ENCODE measurements at regions not wholly inside any gene's neighbourhood (a gene's known extent, or its start where the extent isn't known, plus 50 kb on each side); places are given as distances from the start of the nearest gene placed in this dataset.

GRCh38 chr4:17316566-17316965, 195.3 kb downstream of the QDPR start:
- TF ChIP-seq CTCF (IDR thresholded peaks at IDR 0.05), result no peak
- no peak for TF ChIP-seq EZH2 (IDR thresholded peaks at IDR 0.05)

Data from neural progenitor cell (in vitro differentiated cells).